B cell (primary cell): ENCODE measurements at regions not wholly inside any gene's neighbourhood (a gene's known extent, or its start where the extent isn't known, plus 50 kb on each side); places are given as distances from the start of the nearest gene placed in this dataset.
"Not testable (repeated sequence)": the region's sequence is repeated elsewhere in the genome, so short reads cannot be mapped to it uniquely, and the experiment has no call there.

Experiments used
- CTCF ChIP-seq: fragments of 200-600 bp; IDR thresholded peaks from one replicate; pipeline ENCODE4 v1.8.0; 2022; ENCODE audit warnings: antibody characterized with exemption, mild to moderate bottlenecking
- EZH2 ChIP-seq: IDR thresholded peaks from 2 replicates; pipeline ENCODE4 v1.6.1; 2012; ENCODE audit warnings: borderline replicate concordance, low read depth, mild to moderate bottlenecking, moderate library complexity, low read length; ENCODE audit not compliant: insufficient read depth, poor library complexity, severe bottlenecking

GRCh38 chr10:124167925-124168324 is 74.5 kb upstream of the CHST15 start:
- TF ChIP-seq CTCF, EZH2: not testable (repeated sequence)
